HG03196 (cell line): ENCODE measurements at regions not wholly inside any gene's neighbourhood (a gene's known extent, or its start where the extent isn't known, plus 50 kb on each side); places are given as distances from the start of the nearest gene placed in this dataset.

ENCODE experiments used
- ATAC-seq: cut with Tn5 transposase; IDR thresholded peaks from one replicate; pipeline ENCODE4 v1.9.1; 2021; ENCODE audit not compliant: unreplicated experiment

GRCh38 chr9:105059252-105059651 lies 131.3 kb upstream of the ABCA1 start:
- ATAC-seq = no peak

GRCh38 chr9:105062222-105062855 lies 134.4 kb upstream of the ABCA1 start:
- no peak for ATAC-seq

- no peak for ATAC-seq
Measured at GRCh38 chr9:105064248-105065097, 136.5 kb upstream of the ABCA1 start.

- no peak for ATAC-seq
Measured at GRCh38 chr9:105065098-105066088, 137.4 kb upstream of the ABCA1 start.

GRCh38 chr9:105066275-105066865 lies 138.4 kb upstream of the ABCA1 start:
- ATAC-seq = no peak

- no peak for ATAC-seq
Measured at GRCh38 chr9:105067895-105068580, 140.1 kb upstream of the ABCA1 start.

GRCh38 chr9:105069285-105069684 lies 141.3 kb upstream of the ABCA1 start:
- no peak for ATAC-seq

GRCh38 chr9:105069696-105070095 lies 141.7 kb upstream of the ABCA1 start:
- no peak for ATAC-seq

- ATAC-seq = no peak
Measured at GRCh38 chr9:105070176-105070575, 142.2 kb upstream of the ABCA1 start.

GRCh38 chr9:105072476-105072875 lies 144.5 kb upstream of the ABCA1 start:
- ATAC-seq = no peak

GRCh38 chr9:105073147-105073546 lies 145.2 kb upstream of the ABCA1 start:
- ATAC-seq = no peak

- ATAC-seq = no peak
Measured at GRCh38 chr9:105074491-105074890, 146.5 kb upstream of the ABCA1 start.

GRCh38 chr9:105076729-105077128 lies 148.8 kb upstream of the ABCA1 start:
- no peak for ATAC-seq

- ATAC-seq = no peak
Measured at GRCh38 chr9:105079457-105079856, 151.5 kb upstream of the ABCA1 start.

- no peak for ATAC-seq
Measured at GRCh38 chr9:105082843-105083242, 154.9 kb upstream of the ABCA1 start.

- no peak for ATAC-seq
Measured at GRCh38 chr9:105083256-105083655, 155.3 kb upstream of the ABCA1 start.

- ATAC-seq = no peak
Measured at GRCh38 chr9:105087910-105088898, 156.2 kb upstream of the SLC44A1 start.

GRCh38 chr9:105089874-105090273 lies 154.6 kb upstream of the SLC44A1 start:
- no peak for ATAC-seq

GRCh38 chr9:105091004-105091640 lies 153.3 kb upstream of the SLC44A1 start:
- no peak for ATAC-seq
